Hippocampal formation (tissue), 2 donors: ENCODE measurements at regions not wholly inside any gene's neighbourhood (a gene's known extent, or its start where the extent isn't known, plus 50 kb on each side); places are given as distances from the start of the nearest gene placed in this dataset.
"Not testable (repeated sequence)": the region's sequence is repeated elsewhere in the genome, so short reads cannot be mapped to it uniquely, and the experiment has no call there.

Source experiments
- DNase-seq, 2 donors: peaks; one replicate each; lab custom pipeline; 2025; lab: John Stamatoyannopoulos, UW

- no peak for DNase-seq
Measured at GRCh38 chr6:6867404-6867799, 240.4 kb upstream of the RREB1 start.

- no peak for DNase-seq
Measured at GRCh38 chr6:6869094-6869493, 238.7 kb upstream of the RREB1 start.

GRCh38 chr6:6870921-6871320 is 236.8 kb upstream of the RREB1 start:
- no peak for DNase-seq

- no peak for DNase-seq
Measured at GRCh38 chr6:6872459-6873344, 235.1 kb upstream of the RREB1 start.

GRCh38 chr6:6873778-6874177 is 234.0 kb upstream of the RREB1 start:
- DNase-seq = no peak

DNA sequence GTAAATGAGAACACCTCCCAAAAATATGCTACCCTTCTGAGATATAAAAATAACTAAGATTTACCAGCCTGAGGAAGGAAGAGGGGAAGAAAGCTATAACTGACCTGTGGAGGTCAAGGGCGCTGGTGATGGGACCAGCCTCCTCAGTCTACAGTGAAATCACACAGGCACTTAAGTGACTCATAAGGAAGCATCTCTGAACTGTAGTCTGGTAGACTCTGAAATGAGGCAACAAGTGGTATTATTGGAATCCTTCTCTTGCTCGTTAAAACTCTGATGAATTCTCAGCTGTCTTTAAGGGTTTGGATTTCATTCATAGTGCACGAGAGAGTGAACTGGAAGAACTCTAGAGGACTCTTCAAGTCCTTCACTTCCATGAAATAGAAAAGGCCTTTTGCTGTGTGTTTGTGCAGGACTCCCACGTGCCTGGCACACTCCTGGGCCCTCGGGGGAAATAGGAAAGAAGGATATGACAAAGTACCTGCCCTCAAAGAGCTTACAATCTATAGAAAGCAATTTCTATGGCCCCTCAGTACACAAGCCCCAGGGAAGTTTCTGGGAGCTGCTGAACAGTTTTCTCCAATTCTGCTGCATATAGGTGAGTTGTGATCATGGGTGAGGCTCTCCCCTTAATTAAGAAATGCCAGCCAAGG is 231.8 kb upstream of the RREB1 start:
- no peak for DNase-seq

GRCh38 chr6:6877792-6878191 is 230.0 kb upstream of the RREB1 start:
- DNase-seq = not testable (repeated sequence)

GRCh38 chr6:6878887-6879585 is 228.7 kb upstream of the RREB1 start:
- no peak for DNase-seq

- DNase-seq = not testable (repeated sequence)
Measured at GRCh38 chr6:6879586-6879974, 228.2 kb upstream of the RREB1 start.

- DNase-seq = no peak
Measured at GRCh38 chr6:6880745-6881437, 226.9 kb upstream of the RREB1 start.

DNA sequence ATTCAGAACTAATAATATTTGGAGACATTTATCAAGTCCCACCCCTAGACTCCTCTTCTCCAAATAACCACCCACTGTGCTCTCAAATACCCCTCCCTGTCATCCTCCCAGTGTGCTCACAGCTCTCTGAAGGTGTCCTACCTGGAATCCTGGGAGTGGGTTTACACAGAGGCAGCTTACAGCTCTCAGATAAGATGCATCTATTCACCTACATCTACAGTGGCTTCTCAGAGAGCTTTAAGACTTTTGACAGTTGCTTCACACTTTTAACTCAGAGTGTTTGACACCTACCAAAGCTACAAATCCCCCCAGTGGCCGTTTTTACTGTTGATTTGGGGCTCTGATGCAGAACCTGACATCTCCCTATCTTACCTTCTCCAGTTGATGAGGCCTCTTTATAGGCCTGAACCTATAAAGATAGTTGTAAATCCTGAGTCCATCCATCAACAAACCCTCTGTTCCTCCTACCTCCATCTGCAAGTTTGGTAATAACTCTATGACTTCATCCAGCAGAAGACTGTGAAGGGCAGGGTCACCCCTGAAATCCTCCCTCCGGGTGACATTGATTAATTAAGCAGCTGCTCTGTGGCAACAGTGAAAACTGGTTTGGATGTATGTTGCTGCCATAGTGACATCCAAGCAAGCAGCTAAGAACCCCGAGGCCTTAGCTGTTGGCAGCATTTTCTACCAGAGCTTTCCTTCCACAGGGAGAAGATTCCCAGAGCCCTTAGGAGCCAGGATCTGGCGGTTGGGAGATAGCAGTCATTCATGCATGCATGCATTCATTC is 226.1 kb upstream of the RREB1 start:
- DNase-seq = no peak

DNA sequence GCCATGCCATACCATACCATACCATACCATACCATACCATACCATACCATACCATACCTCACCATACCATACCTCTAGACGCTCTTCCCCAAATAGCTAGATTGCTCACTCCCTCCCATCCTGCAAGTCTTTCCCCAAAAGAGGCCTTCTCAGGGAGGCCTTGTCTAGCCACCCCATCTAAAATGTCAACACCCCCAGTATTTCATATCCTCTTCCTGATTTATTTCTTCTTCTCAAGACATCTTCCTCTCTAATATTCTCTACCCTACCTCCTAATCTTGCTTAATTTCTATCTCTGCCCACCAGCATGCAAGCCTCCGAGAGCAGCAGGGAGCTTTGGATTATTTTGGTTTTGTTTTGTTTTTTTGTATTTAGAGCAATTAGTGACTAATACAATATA is 225.2 kb upstream of the RREB1 start:
- DNase-seq = no peak

DNA sequence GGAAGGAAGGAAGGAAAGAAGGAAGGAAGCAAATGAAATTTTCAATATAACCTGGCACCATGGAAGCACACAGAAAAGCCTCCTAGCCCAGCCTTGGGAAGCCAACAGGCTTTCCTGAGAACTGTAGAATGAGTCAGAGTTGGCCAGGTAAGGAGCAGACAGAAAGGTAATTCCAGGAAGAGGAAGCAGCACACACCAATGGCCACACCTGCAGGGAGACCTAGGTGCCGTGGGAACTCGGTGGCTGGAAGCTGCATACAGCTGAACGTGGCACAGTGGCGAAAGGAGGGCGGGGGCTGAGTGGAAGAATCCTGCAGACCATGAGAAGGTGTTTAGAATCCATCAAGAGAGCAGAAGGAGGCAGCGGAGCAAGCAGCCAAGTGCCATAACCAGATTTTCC is 224.8 kb upstream of the RREB1 start:
- no peak for DNase-seq

DNA sequence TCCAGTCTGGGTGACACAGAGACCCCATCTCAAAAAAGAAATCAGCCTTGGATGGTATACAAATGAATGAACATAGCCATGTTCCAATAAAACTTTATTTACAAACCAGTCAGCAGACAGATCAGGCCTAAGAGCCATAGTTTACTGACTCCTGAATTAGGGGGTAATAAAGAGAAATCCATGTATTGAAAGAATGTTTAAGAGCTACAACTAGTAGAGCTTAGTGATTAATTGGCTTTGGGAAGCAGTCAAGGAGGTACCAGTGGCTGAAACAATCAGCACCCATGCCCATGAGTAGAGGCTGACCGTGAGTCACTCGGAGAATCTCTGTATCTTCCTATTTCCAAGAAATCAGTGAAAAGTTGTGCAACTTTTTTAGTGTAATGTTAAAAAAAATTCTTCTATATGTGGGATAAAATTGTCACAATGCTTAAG is 223.6 kb upstream of the RREB1 start:
- no peak for DNase-seq

GRCh38 chr6:6884916-6885315 is 222.8 kb upstream of the RREB1 start:
- no peak for DNase-seq

GRCh38 chr6:6885521-6886170 is 222.1 kb upstream of the RREB1 start:
- DNase-seq = peak in 1 of 2 donors; percentile 31

- DNase-seq = peak in 1 of 2 donors; percentile 23
Measured at GRCh38 chr6:6886171-6886885, 221.4 kb upstream of the RREB1 start.

GRCh38 chr6:6886886-6887285 is 220.9 kb upstream of the RREB1 start:
- DNase-seq = no peak

DNA sequence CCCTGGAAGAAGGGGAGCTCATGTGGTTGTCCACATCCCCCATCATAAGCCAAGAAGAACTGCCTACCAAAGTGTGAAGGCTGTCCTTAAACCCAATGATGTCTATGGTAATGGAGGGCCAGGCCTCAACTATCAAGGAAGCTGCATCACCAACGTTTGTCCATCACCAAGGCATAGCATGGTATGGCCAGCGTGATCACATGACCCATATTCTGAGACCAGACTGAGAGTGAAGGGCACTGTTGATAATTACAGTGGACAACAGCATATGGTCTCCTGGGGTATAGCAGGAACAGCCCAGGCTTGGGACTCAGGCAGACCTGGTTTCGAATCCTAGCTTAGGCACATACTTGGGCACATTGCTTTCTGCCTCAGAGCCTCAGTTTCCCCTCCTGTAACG is 218.2 kb upstream of the RREB1 start:
- no peak for DNase-seq

DNA sequence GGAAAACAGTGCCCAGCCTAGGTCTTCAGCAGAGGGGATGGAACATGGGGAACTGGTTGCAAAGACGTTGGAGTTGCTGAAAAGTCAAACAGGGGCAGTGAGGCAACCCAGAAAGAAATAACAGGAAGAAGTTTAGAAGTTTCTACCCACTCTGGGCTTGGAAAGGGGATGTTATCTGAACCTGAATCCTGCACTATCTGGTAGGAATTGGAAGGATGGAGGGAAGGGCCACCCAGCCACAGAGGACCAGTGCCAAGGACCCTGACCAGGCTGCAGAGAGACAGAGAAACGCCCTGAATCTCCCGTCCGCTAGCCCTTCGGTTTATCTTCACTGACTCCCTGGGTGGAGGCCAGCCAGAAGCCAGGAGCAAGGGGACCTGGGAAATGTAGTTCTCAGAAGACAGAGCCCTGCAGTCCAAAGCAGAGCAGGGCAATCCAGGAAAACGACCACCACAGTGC is 217.3 kb upstream of the RREB1 start:
- no peak for DNase-seq
